GM12878 (cell line): ENCODE measurements at regions not wholly inside any gene's neighbourhood (a gene's known extent, or its start where the extent isn't known, plus 50 kb on each side); places are given as distances from the start of the nearest gene placed in this dataset.

Source experiments
- ATAC-seq: fragments of 200-7000 bp; cut with Tn5 transposase; 3 replicates; pipeline ENCODE4 v1.9.1; 2020; ENCODE audit warnings: mild to moderate bottlenecking, moderate library complexity
- BruUV-seq: library from RNA; stranded (reverse); fragments of 400-500 nt; replicated peaks from 2 replicates; lab custom pipeline; 2021; lab: Mats Ljungman, UMichigan
- CTCF ChIA-PET: fragments of 300-600 bp; sonication (Branson Sonifier 250); formaldehyde crosslinking; extraction: SDS; loops from one replicate; lab custom pipeline; 2021; ENCODE audit warnings: inconsistent platforms; lab: Yijun Ruan, JAX
- POLR2A ChIA-PET: fragments of 350-600 bp; formaldehyde crosslinking; extraction: SDS; loops from one replicate; lab custom pipeline; 2021; ENCODE audit warnings: inconsistent platforms; lab: Charles Lee
- RAD21 ChIA-PET: fragments of 300-600 bp; sonication (Branson Sonifier 250); formaldehyde crosslinking; loops from one replicate; lab custom pipeline; 2023; ENCODE audit warnings: antibody characterized with exemption; ENCODE audit not compliant: unreplicated experiment; lab: Charles Lee
- SMC1A ChIA-PET: fragments of 300-600 bp; sonication (Branson Sonifier 250); formaldehyde crosslinking; loops from one replicate; lab custom pipeline; 2023; ENCODE audit not compliant: unreplicated experiment, uncharacterized antibody; lab: Charles Lee
- DNase-seq: peaks from one replicate; pipeline ENCODE4 v3.0.0-alpha.2; 2011; ENCODE audit warnings: low read depth, low spot score
- FAIRE-seq: peaks from 3 replicates; lab custom pipeline; 2011; peaks lifted over from hg19 to GRCh38; lab: Jason Lieb, UNC
- H2AFZ ChIP-seq: 2 replicates; pipeline ENCODE4 v1.6.0; 2011; ENCODE audit warnings: low read depth, low read length, control low read depth; ENCODE audit not compliant: control insufficient read depth
- H3K27ac ChIP-seq: 2 replicates; pipeline ENCODE4 v1.5.1; 2011; ENCODE audit warnings: control low read depth; ENCODE audit not compliant: control insufficient read depth, insufficient read depth
- H3K27me3 ChIP-seq, 2 experiments: replicated peaks in 1 of 2; 2 replicates each; pipeline versions ENCODE4 v1.6.0 to v1.6.1; 2011; ENCODE audit warnings: low read length in 1 of 2; ENCODE audit not compliant: control insufficient read depth in 2 of 2, insufficient read depth in 2 of 2
- H3K36me3 ChIP-seq, 2 experiments: 2 replicates each; pipeline ENCODE4 v1.5.1; 2011; ENCODE audit warnings: low read length in 1 of 2; ENCODE audit not compliant: control insufficient read depth in 2 of 2, insufficient read depth in 2 of 2
- H3K4me1 ChIP-seq: 2 replicates; pipeline ENCODE4 v1.6.1; 2011; ENCODE audit warnings: mild to moderate bottlenecking, low read length, moderate library complexity, mixed read lengths; ENCODE audit not compliant: control insufficient read depth, insufficient read depth
- H3K4me2 ChIP-seq: 2 replicates; pipeline ENCODE4 v1.6.0; 2011; ENCODE audit warnings: control low read depth; ENCODE audit not compliant: control insufficient read depth, insufficient read depth
- H3K4me3 ChIP-seq: fragments of 200-600 bp; sonication (generic); 2 replicates; pipeline ENCODE4 v1.5.1; 2016
- H3K79me2 ChIP-seq: 2 replicates; pipeline ENCODE4 v1.6.0; 2011; ENCODE audit warnings: low read length; ENCODE audit not compliant: control insufficient read depth, insufficient read depth
- H3K9ac ChIP-seq: 2 replicates; pipeline ENCODE4 v1.8.0; 2011; ENCODE audit warnings: low read length, control low read depth, mixed read lengths; ENCODE audit not compliant: control insufficient read depth, insufficient read depth
- H3K9me3 ChIP-seq: replicated peaks from 3 replicates; pipeline ENCODE4 v1.5.1; 2011; ENCODE audit warnings: mild to moderate bottlenecking, low read length; ENCODE audit not compliant: control insufficient read depth, insufficient read depth
- H4K20me1 ChIP-seq: 2 replicates; pipeline ENCODE4 v1.6.0; 2011; ENCODE audit not compliant: control insufficient read depth, insufficient read depth
- ATF2 ChIP-seq: IDR thresholded peaks from 2 replicates; pipeline ENCODE4 v1.6.1; 2012; ENCODE audit warnings: low read length, inconsistent platforms
- BACH1 ChIP-seq: fragments of 450-650 bp; IDR thresholded peaks from 2 replicates; pipeline ENCODE4 v1.6.1; 2017; ENCODE audit warnings: mild to moderate bottlenecking, borderline replicate concordance
- CHD4 ChIP-seq: fragments of 200-600 bp; sonication (generic); IDR thresholded peaks from 2 replicates; pipeline ENCODE4 v1.6.1; 2016; ENCODE audit warnings: mild to moderate bottlenecking
- DPF2 ChIP-seq: fragments of 450-650 bp; IDR thresholded peaks from 2 replicates; pipeline ENCODE4 v1.6.1; 2017; ENCODE audit warnings: mild to moderate bottlenecking
- GATAD2B ChIP-seq: fragments of 450-650 bp; conservative IDR thresholded peaks from 2 replicates; pipeline ENCODE4 v1.6.1; 2017; ENCODE audit warnings: low read depth, mild to moderate bottlenecking, moderate library complexity
- KDM1A ChIP-seq: fragments of 200-600 bp; sonication (generic); IDR thresholded peaks from 2 replicates; pipeline ENCODE4 v1.6.1; 2016; ENCODE audit warnings: borderline replicate concordance
- LARP7 ChIP-seq: fragments of 450-650 bp; IDR thresholded peaks from 2 replicates; pipeline ENCODE4 v1.6.1; 2017; ENCODE audit warnings: mild to moderate bottlenecking
- PBX3 ChIP-seq: IDR thresholded peaks from 2 replicates; pipeline ENCODE4 v1.6.1; 2011; ENCODE audit warnings: mild to moderate bottlenecking, low read depth, low read length, moderate library complexity; ENCODE audit not compliant: insufficient replicate concordance
- RELB ChIP-seq: fragments of 450-650 bp; IDR thresholded peaks from 2 replicates; pipeline ENCODE4 v1.6.1; 2017; ENCODE audit warnings: low read depth, mild to moderate bottlenecking, moderate library complexity
- SMC3 ChIP-seq: IDR thresholded peaks from 2 replicates; pipeline ENCODE4 v1.6.1; 2011; ENCODE audit warnings: low read length, improper control_type of control experiment, borderline replicate concordance
- TCF12 ChIP-seq: IDR thresholded peaks from 2 replicates; pipeline ENCODE4 v1.6.1; 2011; ENCODE audit warnings: low read depth, mild to moderate bottlenecking, low read length
- ZNF207 ChIP-seq: fragments of 450-650 bp; IDR thresholded peaks from 2 replicates; pipeline ENCODE4 v1.6.1; 2014; ENCODE audit warnings: antibody characterized with exemption, mild to moderate bottlenecking, borderline replicate concordance
- WGBS: methylation state at CpG from one replicate; pipeline ENCODE4 v1.1.6; 2016; ENCODE audit warnings: low lambda C conversion rate; ENCODE audit not compliant: insufficient replicate concordance, insufficient coverage; ENCODE audit errors: missing lambda C conversion rate; 5-methylcytosine and 5-hydroxymethylcytosine counted together
- in situ Hi-C: fragments of 300-500 bp; cut with MboI; formaldehyde crosslinking; loops from 9 replicates; pipeline ENCODE4 v1.14.3; 2018; ENCODE audit warnings: mixed read lengths
- intact Hi-C: fragments of 100-400 bp; cut with micrococcal nuclease; formaldehyde crosslinking; loops from one replicate; pipeline ENCODE4 v1.14.2; 2022; ENCODE audit not compliant: unreplicated experiment
- TF ChIP-seq, protein P1 (sequence below): fragments of 450-650 bp; IDR thresholded peaks from 2 replicates; pipeline ENCODE4 v1.6.1; 2017; ENCODE audit warnings: mild to moderate bottlenecking, moderate library complexity

- TF ChIP-seq, protein P1, sequence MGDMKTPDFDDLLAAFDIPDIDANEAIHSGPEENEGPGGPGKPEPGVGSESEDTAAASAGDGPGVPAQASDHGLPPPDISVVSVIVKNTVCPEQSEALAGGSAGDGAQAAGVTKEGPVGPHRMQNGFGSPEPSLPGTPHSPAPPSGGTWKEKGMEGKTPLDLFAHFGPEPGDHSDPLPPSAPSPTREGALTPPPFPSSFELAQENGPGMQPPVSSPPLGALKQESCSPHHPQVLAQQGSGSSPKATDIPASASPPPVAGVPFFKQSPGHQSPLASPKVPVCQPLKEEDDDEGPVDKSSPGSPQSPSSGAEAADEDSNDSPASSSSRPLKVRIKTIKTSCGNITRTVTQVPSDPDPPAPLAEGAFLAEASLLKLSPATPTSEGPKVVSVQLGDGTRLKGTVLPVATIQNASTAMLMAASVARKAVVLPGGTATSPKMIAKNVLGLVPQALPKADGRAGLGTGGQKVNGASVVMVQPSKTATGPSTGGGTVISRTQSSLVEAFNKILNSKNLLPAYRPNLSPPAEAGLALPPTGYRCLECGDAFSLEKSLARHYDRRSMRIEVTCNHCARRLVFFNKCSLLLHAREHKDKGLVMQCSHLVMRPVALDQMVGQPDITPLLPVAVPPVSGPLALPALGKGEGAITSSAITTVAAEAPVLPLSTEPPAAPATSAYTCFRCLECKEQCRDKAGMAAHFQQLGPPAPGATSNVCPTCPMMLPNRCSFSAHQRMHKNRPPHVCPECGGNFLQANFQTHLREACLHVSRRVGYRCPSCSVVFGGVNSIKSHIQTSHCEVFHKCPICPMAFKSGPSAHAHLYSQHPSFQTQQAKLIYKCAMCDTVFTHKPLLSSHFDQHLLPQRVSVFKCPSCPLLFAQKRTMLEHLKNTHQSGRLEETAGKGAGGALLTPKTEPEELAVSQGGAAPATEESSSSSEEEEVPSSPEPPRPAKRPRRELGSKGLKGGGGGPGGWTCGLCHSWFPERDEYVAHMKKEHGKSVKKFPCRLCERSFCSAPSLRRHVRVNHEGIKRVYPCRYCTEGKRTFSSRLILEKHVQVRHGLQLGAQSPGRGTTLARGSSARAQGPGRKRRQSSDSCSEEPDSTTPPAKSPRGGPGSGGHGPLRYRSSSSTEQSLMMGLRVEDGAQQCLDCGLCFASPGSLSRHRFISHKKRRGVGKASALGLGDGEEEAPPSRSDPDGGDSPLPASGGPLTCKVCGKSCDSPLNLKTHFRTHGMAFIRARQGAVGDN: no peak
- TF ChIP-seq KDM1A: no peak
- no peak for TF ChIP-seq LARP7
- TF ChIP-seq ATF2: no peak
- TF ChIP-seq ZNF207: no peak
- TF ChIP-seq BACH1: no peak
- TF ChIP-seq, all 136 proteins: peak for 0
Measured at GRCh38 chr2:101617188-101617587, 80.3 kb upstream of the MAP4K4 start (continued).

GRCh38 chr2:101614127-101614759, 83.3 kb upstream of the MAP4K4 start:
- H2AFZ ChIP-seq: no peak overlapping the region
- RAD21 ChIA-PET: no interaction called here
- in situ Hi-C loops (no loop called here), intact Hi-C loops (no loop called here)
- H3K4me3 ChIP-seq: no peak overlapping the region
- no peaks in the 10 kb centered on the region for H3K27me3 ChIP-seq
- WGBS: 33% methylated on average over 5 of the region's 5 CpGs
- no TSS peak for BruUV-seq
- H3K9me3 ChIP-seq: no peaks in the 10 kb centered on the region
- POLR2A ChIA-PET: no interaction called here
- H3K9ac ChIP-seq: no peak overlapping the region
- FAIRE-seq: no peak
- no peak overlapping the region for H3K27ac ChIP-seq
- no peak for ATAC-seq
- no peak for DNase-seq
- H4K20me1 ChIP-seq: no peaks in the 10 kb centered on the region
- SMC1A ChIA-PET: interaction anchor here (1.0 to 1.3 kb wide), 3 partner anchors 61 to 216 kb away, joined by 3 to 4 read pairs (median 4); no protein-coding TSS in a partner anchor
- H3K4me1 ChIP-seq: no peaks in the 10 kb centered on the region
- no peaks in the 10 kb centered on the region for H3K36me3 ChIP-seq
- CTCF ChIA-PET: interaction anchor here (0.6 to 1.2 kb wide), 2 partner anchors 16 to 18 kb away, joined by 3 to 4 read pairs; no protein-coding TSS in a partner anchor
- H3K79me2 ChIP-seq: no peaks in the 10 kb centered on the region
- H3K4me2 ChIP-seq: no peak overlapping the region
- TF ChIP-seq GATAD2B (no peak), CHD4 (no peak), SMC3 (no peak), RELB (no peak), PBX3 (no peak), TCF12 (no peak), DPF2 (no peak)
